SJCRH30 (cell line): ENCODE measurements at regions not wholly inside any gene's neighbourhood (a gene's known extent, or its start where the extent isn't known, plus 50 kb on each side); places are given as distances from the start of the nearest gene placed in this dataset.

Experiments used
- DNase-seq, 2 experiments: peaks; one replicate each; pipeline ENCODE4 v3.0.0-alpha.2; 2015 to 2020
- H3K27ac ChIP-seq: fragments of 250-450 bp; sonication (Bioruptor Pico); 2 replicates; pipeline ENCODE4 v1.5.1; 2020; ENCODE audit warnings: mild to moderate bottlenecking, moderate library complexity
- H3K27me3 ChIP-seq: fragments of 250-450 bp; sonication (Bioruptor Pico); 2 replicates; pipeline ENCODE4 v1.5.1; 2020; ENCODE audit warnings: mild to moderate bottlenecking, moderate library complexity
- H3K36me3 ChIP-seq: fragments of 250-450 bp; sonication (Bioruptor Pico); 2 replicates; pipeline ENCODE4 v1.5.1; 2020; ENCODE audit warnings: mild to moderate bottlenecking, moderate library complexity
- H3K4me1 ChIP-seq: fragments of 250-450 bp; sonication (Bioruptor Pico); 2 replicates; pipeline ENCODE4 v1.5.1; 2020; ENCODE audit warnings: mild to moderate bottlenecking, moderate library complexity
- H3K4me3 ChIP-seq: fragments of 250-450 bp; sonication (Bioruptor Pico); 2 replicates; pipeline ENCODE4 v1.5.1; 2020; ENCODE audit warnings: mild to moderate bottlenecking, moderate library complexity
- H3K9me3 ChIP-seq: fragments of 250-450 bp; sonication (Bioruptor Pico); replicated peaks from 2 replicates; pipeline ENCODE4 v1.5.1; 2020; ENCODE audit warnings: mild to moderate bottlenecking, moderate library complexity

DNA sequence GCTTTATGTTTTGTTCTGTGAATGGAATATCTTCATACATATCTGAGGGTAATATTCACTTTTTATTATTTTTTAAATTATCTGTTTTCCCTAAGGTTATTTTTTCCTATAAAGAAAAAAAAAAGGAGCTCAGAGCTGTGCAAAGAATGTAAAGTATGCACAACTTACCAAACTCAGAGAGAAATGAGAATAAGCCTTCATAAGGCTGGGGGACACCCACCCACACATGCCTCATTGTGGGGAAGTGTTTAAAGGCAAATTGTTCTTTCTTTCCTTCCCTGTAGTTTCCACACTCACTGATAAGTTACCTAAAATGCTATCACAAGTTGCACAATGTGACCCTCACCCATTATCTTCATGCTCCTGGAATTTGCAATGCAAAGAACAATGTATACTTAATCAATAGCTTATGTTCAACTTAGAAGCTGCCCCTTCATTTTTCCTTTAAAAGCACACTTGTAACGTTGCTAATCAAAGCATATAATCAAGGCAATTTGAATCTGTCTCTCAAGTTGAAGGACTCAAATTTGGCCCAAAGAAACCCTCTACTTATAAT, 108.1 kb downstream of the GNAT3 start:
- no peaks in the 10 kb centered on the region for H3K4me1 ChIP-seq
- no peak overlapping the region for H3K4me3 ChIP-seq
- H3K36me3 ChIP-seq: no peaks in the 10 kb centered on the region
- DNase-seq: no peak
- no peaks in the 10 kb centered on the region for H3K27me3 ChIP-seq
- no peaks in the 10 kb centered on the region for H3K9me3 ChIP-seq
- no peak overlapping the region for H3K27ac ChIP-seq

DNA sequence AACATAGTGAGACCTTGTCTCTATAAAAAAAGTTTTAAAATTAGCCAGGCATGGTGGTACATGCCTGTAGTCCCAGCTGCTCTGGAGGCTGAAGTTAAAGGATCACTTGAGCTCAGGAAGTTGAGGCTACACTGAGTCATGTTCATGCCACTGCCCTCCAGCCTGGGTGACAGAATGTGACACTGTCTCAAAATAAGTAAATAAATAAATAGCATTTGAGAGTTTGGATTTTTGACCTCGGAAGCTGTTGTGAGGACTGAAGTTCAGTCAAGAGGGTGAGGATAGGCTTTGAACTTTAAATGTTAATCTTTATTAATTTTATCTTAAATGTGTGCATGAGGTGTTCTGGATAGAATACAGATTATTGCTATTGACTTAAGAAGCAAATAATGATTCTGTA, 110.2 kb downstream of the GNAT3 start:
- H3K36me3 ChIP-seq: no peaks in the 10 kb centered on the region
- no peak for DNase-seq
- no peaks in the 10 kb centered on the region for H3K27me3 ChIP-seq
- no peak overlapping the region for H3K4me3 ChIP-seq
- H3K4me1 ChIP-seq: no peaks in the 10 kb centered on the region
- no peaks in the 10 kb centered on the region for H3K9me3 ChIP-seq
- H3K27ac ChIP-seq: no peak overlapping the region

DNA sequence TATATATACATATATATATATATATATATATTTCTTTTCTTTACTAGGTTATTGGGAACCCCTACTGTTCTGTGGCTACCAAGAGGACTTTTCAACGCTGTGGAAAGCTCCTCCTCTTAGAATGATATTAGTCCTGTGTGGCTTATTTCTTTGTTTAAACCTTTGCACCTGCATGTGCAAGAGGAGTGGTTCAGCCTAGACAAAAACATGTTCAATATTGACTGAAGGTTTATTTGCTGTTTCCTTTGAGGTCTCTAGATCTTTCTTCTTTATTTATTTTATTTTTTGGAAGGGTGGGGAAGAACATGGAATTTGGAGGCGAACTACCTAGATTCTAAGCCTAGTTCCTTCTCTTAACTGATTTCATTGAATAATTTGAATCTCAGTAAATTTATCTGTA, 118.1 kb downstream of the GNAT3 start:
- Histone ChIP-seq H3K27me3 (no peaks in the 10 kb centered on the region), H3K27ac (no peak overlapping the region)
- DNase-seq: no peak

DNA sequence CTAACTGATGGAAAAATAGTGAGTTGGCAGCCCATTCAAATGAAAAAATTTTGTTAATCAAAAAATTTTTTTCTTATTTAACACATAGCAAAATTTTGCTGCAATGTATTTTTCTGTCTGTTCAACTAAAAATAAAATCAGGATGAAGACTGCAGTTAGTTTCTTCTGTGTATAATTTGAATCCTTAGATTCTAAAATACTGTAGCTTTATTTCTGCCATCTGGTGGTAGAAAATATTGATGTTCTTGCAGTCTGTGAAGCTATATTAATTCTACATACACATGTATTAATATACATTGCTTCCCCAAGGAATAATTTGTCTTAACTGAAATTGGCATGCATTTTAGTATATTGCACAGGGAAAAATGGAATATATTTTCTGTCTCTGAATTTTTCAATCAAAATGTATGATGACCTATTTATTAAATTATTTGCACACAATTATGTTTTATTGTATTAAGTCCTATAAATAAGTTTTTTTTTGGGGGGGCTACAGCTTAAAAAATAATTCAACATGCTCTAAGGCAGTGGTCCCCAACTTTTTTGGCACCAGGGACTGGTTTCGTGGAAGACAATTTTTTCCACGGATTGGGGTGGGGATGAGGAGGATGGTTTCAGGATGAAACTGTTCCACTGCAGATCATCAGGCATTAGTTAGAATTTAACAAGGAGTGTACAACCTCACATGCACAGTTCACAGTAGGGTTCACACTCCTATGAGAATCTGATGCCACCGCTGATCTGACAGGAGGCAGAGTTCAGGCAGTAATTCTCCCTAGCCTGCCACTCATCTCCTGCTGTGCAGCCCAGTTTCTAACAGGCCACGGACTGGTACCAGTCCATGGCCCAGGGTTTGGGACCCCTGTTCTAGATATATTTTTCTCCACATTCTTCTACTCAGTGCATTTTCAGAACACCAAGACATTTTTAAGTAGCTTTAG, 119.4 kb downstream of the GNAT3 start:
- Histone ChIP-seq H3K9me3 (no peaks in the 10 kb centered on the region), H3K4me1 (0 out of 2 replicates have a peak, but pooled peaks cover 3% of the 10 kb centered on the region), H3K4me3 (no peak overlapping the region), H3K27me3 (no peaks in the 10 kb centered on the region), H3K27ac (no peak overlapping the region), H3K36me3 (no peaks in the 10 kb centered on the region)
- DNase-seq: peak in 1 of 2 experiments; percentile 58

More for the DNA sequence above, 118.1 kb downstream of the GNAT3 start:
- H3K4me3 ChIP-seq: no peak overlapping the region
- no peaks in the 10 kb centered on the region for H3K36me3 ChIP-seq
- H3K4me1 ChIP-seq: no peaks in the 10 kb centered on the region
- H3K9me3 ChIP-seq: no peaks in the 10 kb centered on the region

DNA sequence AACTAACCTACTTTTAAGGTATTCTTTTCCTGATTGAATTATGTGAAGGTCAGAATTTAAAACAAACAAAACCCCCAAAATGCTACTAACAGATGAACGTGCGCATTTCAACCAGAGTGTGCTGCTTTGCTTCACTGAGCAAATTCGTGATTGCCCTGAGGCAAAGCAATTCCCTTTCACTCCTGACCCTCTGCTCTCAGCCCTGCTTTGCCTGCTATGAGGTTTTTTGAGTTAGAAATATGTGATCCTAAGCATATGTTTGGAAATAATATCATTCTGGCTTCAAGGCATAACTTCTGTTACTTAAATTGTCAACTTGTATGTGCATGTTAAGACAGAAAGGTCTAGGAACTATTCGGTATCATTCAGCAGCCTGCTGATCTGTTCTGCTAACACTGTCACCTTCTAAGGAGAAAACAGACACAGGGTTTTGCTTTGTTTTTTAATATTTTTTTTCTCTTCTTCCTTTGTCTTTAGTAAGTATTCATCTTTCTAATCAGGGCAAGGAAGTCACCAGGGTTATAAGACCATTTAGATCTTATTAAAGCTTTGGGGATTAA, 124.2 kb downstream of the GNAT3 start:
- DNase-seq: peak; percentile 55 to 74
- Histone ChIP-seq H3K27me3 (no peaks in the 10 kb centered on the region), H3K36me3 (no peaks in the 10 kb centered on the region), H3K4me3 (no peak overlapping the region), H3K4me1 (0 out of 2 replicates have a peak, but pooled peaks cover 6% of the 10 kb centered on the region), H3K27ac (no peak overlapping the region), H3K9me3 (no peaks in the 10 kb centered on the region)

DNA sequence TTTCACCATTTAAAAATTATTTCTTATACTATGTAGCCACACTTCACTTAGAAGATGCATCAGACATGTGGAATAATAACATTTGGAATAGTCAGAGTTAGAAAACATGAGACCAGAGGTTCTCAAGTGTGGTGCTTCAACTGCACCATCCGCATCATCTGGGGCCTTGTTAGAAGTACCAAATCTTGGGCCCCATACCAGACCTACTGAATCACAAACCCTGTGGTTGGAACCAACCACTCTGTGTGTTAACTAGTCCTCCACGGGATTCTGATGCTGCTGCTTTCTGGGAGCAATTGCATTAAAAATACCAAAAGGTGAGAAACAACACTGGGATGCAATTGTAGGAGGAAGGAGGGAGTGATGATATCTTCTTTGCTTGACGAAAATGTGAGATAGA, 125.2 kb downstream of the GNAT3 start:
- no peaks in the 10 kb centered on the region for H3K9me3 ChIP-seq
- no peak overlapping the region for H3K27ac ChIP-seq
- no peaks in the 10 kb centered on the region for H3K36me3 ChIP-seq
- no peaks in the 10 kb centered on the region for H3K27me3 ChIP-seq
- DNase-seq: no peak
- H3K4me1 ChIP-seq: 0 out of 2 replicates have a peak, but pooled peaks cover 6% of the 10 kb centered on the region
- no peak overlapping the region for H3K4me3 ChIP-seq

DNA sequence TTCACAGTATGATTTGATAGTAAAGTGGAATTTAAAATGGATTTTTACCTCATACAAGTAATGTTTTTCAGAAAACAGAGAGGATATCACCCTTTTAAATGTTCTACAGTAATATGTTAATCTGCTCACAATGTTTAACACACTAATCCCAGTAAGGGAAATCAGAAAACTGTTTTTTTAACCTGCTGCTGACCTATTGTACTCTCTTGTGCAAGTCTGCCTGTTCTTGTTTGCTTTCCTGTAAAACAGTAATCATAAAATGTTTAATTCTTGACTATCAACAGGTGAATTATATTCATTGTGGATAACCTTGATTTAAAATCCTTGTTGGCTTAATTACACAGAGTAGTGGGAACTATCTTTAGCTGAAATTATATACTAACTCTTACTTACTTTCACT, 126.4 kb downstream of the GNAT3 start:
- Histone ChIP-seq H3K27me3 (no peaks in the 10 kb centered on the region), H3K36me3 (no peaks in the 10 kb centered on the region), H3K9me3 (no peaks in the 10 kb centered on the region), H3K27ac (no peak overlapping the region), H3K4me3 (no peak overlapping the region), H3K4me1 (0 out of 2 replicates have a peak, but pooled peaks cover 6% of the 10 kb centered on the region)
- no peak for DNase-seq

DNA sequence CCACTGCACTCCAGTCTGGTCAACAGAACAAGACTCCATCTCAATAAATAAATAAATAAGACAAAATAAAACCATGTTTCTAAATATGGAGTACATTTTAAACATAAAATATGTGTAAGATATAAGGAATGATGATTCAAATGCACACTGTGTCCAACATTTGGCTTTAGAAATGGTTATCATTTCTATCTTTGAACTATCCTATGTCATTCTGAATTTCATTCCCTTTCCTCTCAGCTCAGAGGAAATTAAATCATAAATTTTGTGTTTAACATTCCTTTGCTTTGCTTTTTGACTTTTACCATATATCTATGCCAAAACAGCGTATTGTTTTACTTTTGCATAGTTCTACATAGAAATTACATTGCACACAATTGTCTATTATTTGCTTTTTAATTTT, 130.9 kb downstream of the GNAT3 start:
- no peak overlapping the region for H3K27ac ChIP-seq

DNA sequence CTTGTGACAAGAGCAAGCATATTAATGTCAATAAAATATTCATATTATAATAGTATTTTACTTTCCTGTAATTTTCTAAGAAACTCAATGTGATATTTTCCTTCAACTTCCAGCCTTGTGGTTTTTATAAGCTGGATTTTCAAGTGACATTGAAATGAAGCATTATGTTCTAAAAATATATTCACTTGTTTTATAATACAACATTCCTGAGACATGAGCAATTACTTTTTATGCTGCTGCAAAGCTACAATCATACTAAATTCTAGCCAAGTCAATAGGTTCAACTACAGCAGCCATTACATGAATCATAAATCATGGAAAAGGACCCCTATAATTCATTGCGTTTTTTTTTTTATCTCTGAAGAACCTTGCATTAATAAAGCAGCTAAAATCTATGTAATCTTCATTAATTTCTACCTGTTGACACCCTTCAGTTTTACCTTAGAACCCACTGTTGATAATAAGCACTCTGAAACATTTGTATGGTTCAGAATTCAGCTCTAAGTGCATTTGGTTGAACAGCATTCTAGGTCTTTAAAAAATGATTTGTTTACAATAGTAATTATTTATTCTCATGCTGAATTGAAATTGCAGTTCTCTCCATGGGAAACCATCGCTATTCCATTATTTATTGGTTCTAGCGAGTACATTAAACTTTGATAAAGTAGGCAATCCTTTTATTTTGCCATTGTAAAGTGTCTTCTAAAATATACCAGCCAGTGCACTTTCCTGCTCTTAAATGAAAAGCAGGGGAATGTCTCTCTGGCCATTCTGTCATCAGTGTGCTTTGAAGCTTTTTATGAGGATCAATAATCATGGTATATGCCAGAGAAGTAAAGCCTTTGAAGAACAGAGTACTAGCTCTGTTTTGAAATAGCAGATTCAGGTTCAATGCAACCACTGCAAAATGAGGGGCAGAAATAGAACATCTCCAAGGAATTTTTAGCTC, 132.6 kb downstream of the GNAT3 start:
- H3K9me3 ChIP-seq: no peaks in the 10 kb centered on the region; the same call in none of the 2 replicates
- no peak for DNase-seq
- H3K4me1 ChIP-seq: no peaks in the 10 kb centered on the region
- no peak overlapping the region for H3K27ac ChIP-seq
- no peaks in the 10 kb centered on the region for H3K36me3 ChIP-seq
- no peak overlapping the region for H3K4me3 ChIP-seq
- no peaks in the 10 kb centered on the region for H3K27me3 ChIP-seq

More for the DNA sequence above, 130.9 kb downstream of the GNAT3 start:
- Histone ChIP-seq H3K9me3 (no peaks in the 10 kb centered on the region; the same call in none of the 2 replicates), H3K36me3 (no peaks in the 10 kb centered on the region), H3K4me1 (no peaks in the 10 kb centered on the region), H3K27me3 (no peaks in the 10 kb centered on the region), H3K4me3 (no peak overlapping the region)
- no peak for DNase-seq

DNA sequence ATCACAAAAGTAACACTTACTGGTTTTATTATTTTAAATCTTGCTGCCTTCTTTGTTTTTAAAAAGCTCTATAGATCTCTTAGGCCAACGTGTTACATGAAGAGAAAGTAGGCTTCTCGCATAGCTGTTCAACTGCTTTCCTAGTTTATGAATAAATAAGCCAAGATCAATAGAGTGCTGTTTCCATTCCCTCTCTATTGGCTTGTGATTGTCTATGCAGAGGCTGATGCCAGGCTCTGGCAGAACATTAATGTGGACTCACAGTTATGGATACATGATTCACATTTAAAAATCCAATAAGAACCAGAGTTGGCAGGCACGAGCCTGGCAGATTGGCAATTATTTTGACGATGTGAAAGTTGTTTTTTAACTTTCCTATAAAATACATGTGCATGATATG, 137.5 kb downstream of the GNAT3 start:
- Histone ChIP-seq H3K36me3 (no peaks in the 10 kb centered on the region), H3K27me3 (no peaks in the 10 kb centered on the region), H3K9me3 (no peaks in the 10 kb centered on the region; the same call in none of the 2 replicates), H3K4me3 (no peak overlapping the region), H3K4me1 (peaks cover 12% of the 10 kb centered on the region; the same call in 1 of the 2 replicates), H3K27ac (no peak overlapping the region)
- no peak for DNase-seq

DNA sequence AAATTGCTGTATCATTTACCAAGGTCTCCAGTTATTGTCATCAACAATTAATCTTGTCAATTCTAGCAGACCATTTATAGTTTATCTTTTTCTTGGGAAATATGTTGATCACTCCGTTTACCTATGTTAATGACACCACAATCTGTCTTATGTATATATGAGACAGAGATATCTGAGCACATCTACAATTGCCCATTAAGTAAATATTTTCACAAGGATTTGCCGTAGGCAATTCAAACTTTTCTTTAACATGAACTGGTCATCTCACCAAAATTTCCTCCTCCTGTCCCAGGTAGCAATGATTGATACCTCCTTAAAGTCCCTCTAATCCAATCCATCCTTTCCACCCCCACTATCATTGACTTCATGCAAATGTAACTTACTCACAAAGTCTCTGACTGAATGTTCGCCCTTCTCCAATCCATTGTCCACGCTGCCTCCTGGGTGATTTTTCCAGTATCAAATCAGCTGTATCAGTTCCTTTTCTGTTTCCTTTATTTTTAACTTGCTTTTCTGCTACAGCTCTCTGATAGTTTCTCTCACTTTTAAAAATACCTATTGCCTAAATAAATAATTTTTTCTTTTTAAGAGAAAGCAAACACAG, 138.3 kb downstream of the GNAT3 start:
- no peak overlapping the region for H3K27ac ChIP-seq
- no peak overlapping the region for H3K4me3 ChIP-seq
- no peaks in the 10 kb centered on the region; the same call in none of the 2 replicates for H3K9me3 ChIP-seq
- no peaks in the 10 kb centered on the region for H3K36me3 ChIP-seq
- no peak for DNase-seq
- H3K27me3 ChIP-seq: no peaks in the 10 kb centered on the region
- H3K4me1 ChIP-seq: peaks cover 12% of the 10 kb centered on the region; the same call in 1 of the 2 replicates

DNA sequence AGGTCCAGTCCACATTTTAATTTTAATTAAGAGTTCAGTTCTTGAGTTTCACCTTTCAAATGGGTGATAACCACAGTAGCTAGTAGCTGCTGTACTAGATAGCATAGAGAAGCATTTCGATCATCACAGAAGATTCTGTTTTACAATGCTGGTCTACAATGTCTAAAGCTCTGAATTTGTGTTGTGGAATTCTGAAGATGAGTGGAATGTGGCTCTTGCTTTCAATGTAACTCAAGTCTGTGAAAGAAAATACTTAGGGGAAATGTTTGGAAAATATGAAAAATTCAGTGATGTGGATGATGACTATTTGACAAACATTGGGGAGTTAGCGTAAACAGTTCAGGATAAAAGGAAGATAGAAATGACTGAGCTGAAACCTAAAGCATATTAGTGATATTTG, 139.4 kb downstream of the GNAT3 start:
- DNase-seq: no peak
- Histone ChIP-seq H3K9me3 (no peaks in the 10 kb centered on the region; the same call in none of the 2 replicates), H3K4me1 (peaks cover 12% of the 10 kb centered on the region; the same call in 1 of the 2 replicates), H3K27ac (no peak overlapping the region), H3K36me3 (no peaks in the 10 kb centered on the region), H3K27me3 (no peaks in the 10 kb centered on the region), H3K4me3 (no peak overlapping the region)

DNA sequence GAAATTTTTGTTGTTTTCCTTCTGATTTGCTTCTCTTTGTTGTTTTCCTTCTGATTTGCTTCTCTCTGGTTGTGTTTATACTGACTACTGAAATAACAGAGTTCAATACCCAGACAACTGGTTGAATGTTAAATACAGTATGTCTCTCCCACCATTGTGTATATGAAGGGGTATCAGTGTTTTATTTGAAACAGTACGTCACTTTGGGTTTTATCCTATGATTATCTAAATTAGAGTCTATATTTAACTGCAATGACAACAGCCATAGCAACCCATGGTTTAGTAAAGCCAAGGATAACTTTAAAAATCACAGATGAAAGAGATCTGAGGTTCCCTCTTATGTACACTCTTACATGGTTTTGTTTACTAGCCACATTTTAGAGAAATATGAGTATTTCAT, 141.3 kb downstream of the GNAT3 start:
- no peaks in the 10 kb centered on the region for H3K36me3 ChIP-seq
- no peak overlapping the region for H3K27ac ChIP-seq
- no peaks in the 10 kb centered on the region for H3K27me3 ChIP-seq
- peaks cover 6% of the 10 kb centered on the region; the same call in 1 of the 2 replicates for H3K9me3 ChIP-seq
- no peak for DNase-seq
- H3K4me3 ChIP-seq: no peak overlapping the region
- H3K4me1 ChIP-seq: peaks cover 12% of the 10 kb centered on the region; the same call in 1 of the 2 replicates

DNA sequence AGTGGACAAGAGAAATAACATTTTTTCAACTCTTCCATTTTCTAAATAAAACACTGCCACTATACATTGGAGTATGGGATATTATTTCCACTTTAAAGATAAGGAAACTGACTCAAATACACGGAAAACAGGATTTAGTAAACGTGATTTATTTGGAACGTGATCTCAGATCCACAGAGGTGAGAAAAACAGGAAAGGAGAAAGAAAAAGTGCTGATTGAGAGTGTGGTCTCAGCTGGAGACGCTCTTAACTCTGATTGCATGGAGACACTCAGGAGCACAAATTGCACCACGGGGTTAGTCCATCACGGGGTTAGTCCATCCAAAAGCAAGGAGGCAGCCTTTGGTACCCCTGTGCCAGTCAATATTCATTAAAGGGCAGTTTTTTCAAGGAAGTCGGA, 142.5 kb downstream of the GNAT3 start:
- no peak overlapping the region for H3K27ac ChIP-seq
- peaks cover 12% of the 10 kb centered on the region; the same call in 1 of the 2 replicates for H3K4me1 ChIP-seq
- H3K4me3 ChIP-seq: no peak overlapping the region
- no peaks in the 10 kb centered on the region for H3K36me3 ChIP-seq
- H3K27me3 ChIP-seq: no peaks in the 10 kb centered on the region
- no peak for DNase-seq
- peaks cover 6% of the 10 kb centered on the region; the same call in 1 of the 2 replicates for H3K9me3 ChIP-seq
